HepG2 (cell line): ENCODE measurements at regions not wholly inside any gene's neighbourhood (a gene's known extent, or its start where the extent isn't known, plus 50 kb on each side); places are given as distances from the start of the nearest gene placed in this dataset.

ENCODE experiments used
- ATAC-seq: fragments of 200-7000 bp; cut with Tn5 transposase; 3 replicates; pipeline ENCODE4 v1.9.1; 2020; ENCODE audit warnings: mild to moderate bottlenecking, moderate library complexity
- BruUV-seq: library from RNA; stranded (reverse); fragments of 400-500 nt; replicated peaks from 2 replicates; lab custom pipeline; 2021; lab: Mats Ljungman, UMichigan
- CTCF ChIA-PET: fragments of 300-600 bp; formaldehyde crosslinking; extraction: SDS; loops from one replicate; lab custom pipeline; 2021; ENCODE audit warnings: low total read pairs, inconsistent platforms, low intra/inter-chr PET ratio; lab: Yijun Ruan, JAX
- POLR2A ChIA-PET: fragments of 350-600 bp; sonication (Branson Sonifier 250); formaldehyde crosslinking; loops from one replicate; lab custom pipeline; 2020; ENCODE audit warnings: antibody characterized with exemption, inconsistent platforms; lab: Yijun Ruan, JAX
- DNase-seq: peaks from one replicate; pipeline ENCODE4 v3.0.0-alpha.2; 2015; ENCODE audit warnings: low spot score
- FAIRE-seq: peaks from 3 replicates; lab custom pipeline; 2011; peaks lifted over from hg19 to GRCh38; lab: Jason Lieb, UNC
- H2AFZ ChIP-seq: one replicate; pipeline ENCODE4 v1.6.1; 2011; ENCODE audit warnings: low read length, inconsistent platforms
- H3K27ac ChIP-seq: fragments of 300-600 bp; 3 replicates; pipeline ENCODE4 v1.8.0; 2011; ENCODE audit warnings: mixed run types, mild to moderate bottlenecking, mixed read lengths, low read length, inconsistent platforms; ENCODE audit not compliant: insufficient read depth; ENCODE audit errors: extremely low read length
- H3K27me3 ChIP-seq, 2 experiments: fragments of 200-600 bp in 1 of 2; 2 replicates in 1 of 2; 3 replicates in 1 of 2; pipeline versions ENCODE4 v1.6.0 to v1.8.0; 2011; ENCODE audit warnings: low read length in 2 of 2, mild to moderate bottlenecking in 2 of 2, moderate library complexity in 2 of 2, inconsistent platforms in 1 of 2; ENCODE audit not compliant: insufficient read depth in 2 of 2, control insufficient read depth in 1 of 2
- H3K36me3 ChIP-seq, 2 experiments: fragments of 200-600 bp in 1 of 2; replicated peaks in 1 of 2; 2 replicates in 1 of 2; 3 replicates in 1 of 2; pipeline versions ENCODE4 v1.5.1 to v1.8.0; 2011; ENCODE audit warnings: low read length in 2 of 2, inconsistent platforms in 1 of 2; ENCODE audit not compliant: insufficient read depth in 2 of 2, control insufficient read depth in 1 of 2
- H3K4me1 ChIP-seq: 2 replicates; pipeline ENCODE4 v1.5.1; 2012; ENCODE audit warnings: low read length, inconsistent platforms; ENCODE audit not compliant: insufficient read depth
- H3K4me2 ChIP-seq: 2 replicates; pipeline ENCODE4 v1.6.0; 2011; ENCODE audit warnings: low read depth, low read length, inconsistent platforms
- H3K4me3 ChIP-seq, 3 experiments: fragments of 200-600 bp in 1 of 3; sonication (generic), shearing (Covaris generic) in 1 of 3; replicated peaks in 1 of 3; 2 replicates each; pipeline ENCODE4 v1.5.1; 2011 to 2016; ENCODE audit warnings: low read length in 3 of 3, inconsistent platforms in 2 of 3, low read depth in 2 of 3, mild to moderate bottlenecking in 2 of 3, control low read depth in 1 of 3, mixed read lengths in 1 of 3; ENCODE audit not compliant: insufficient read depth in 1 of 3
- H3K79me2 ChIP-seq: one replicate; pipeline ENCODE4 v1.6.1; 2011; ENCODE audit warnings: low read length, inconsistent platforms; ENCODE audit not compliant: insufficient read depth
- H3K9ac ChIP-seq: 2 replicates; pipeline ENCODE4 v1.6.0; 2011; ENCODE audit warnings: mild to moderate bottlenecking, low read depth, low read length, inconsistent platforms; ENCODE audit not compliant: insufficient read depth
- H3K9me3 ChIP-seq: 2 replicates; pipeline ENCODE4 v1.5.1; 2012; ENCODE audit warnings: mild to moderate bottlenecking, low read length
- H4K20me1 ChIP-seq: 2 replicates; pipeline ENCODE4 v1.6.0; 2011; ENCODE audit warnings: inconsistent platforms, mild to moderate bottlenecking, low read length, moderate library complexity; ENCODE audit not compliant: insufficient read depth
- ATAD3A ChIP-seq: sonication (generic); formaldehyde crosslinking; IDR thresholded peaks from 2 replicates; pipeline ENCODE4 v1.4.0; 2020; ENCODE audit warnings: missing genetic modification reagents
- CEBPG ChIP-seq: IDR thresholded peaks from 2 replicates; pipeline ENCODE4 v1.6.1; 2016
- FOXK1 ChIP-seq: sonication (generic); formaldehyde crosslinking; IDR thresholded peaks from 2 replicates; pipeline ENCODE4 v1.4.0; 2020; ENCODE audit warnings: low read depth, missing genetic modification reagents, borderline replicate concordance
- KLF6 ChIP-seq: IDR thresholded peaks from 2 replicates; pipeline ENCODE4 v1.8.0; 2016; ENCODE audit warnings: missing biosample characterization, missing genetic modification reagents
- MBNL3 ChIP-seq: fragments of 250-450 bp; sonication (Bioruptor Pico); conservative IDR thresholded peaks from 2 replicates; pipeline ENCODE4 v1.8.0; 2022; ENCODE audit warnings: mild to moderate bottlenecking, inconsistent platforms
- MEIS1 ChIP-seq: sonication (generic); formaldehyde crosslinking; IDR thresholded peaks from 2 replicates; pipeline ENCODE4 v1.9.0; 2021; ENCODE audit warnings: mild to moderate bottlenecking, missing genetic modification reagents, moderate library complexity, borderline replicate concordance
- NAIF1 ChIP-seq: sonication (generic); formaldehyde crosslinking; IDR thresholded peaks from 2 replicates; pipeline ENCODE4 v1.5.0; 2020; ENCODE audit warnings: mild to moderate bottlenecking, missing genetic modification reagents, borderline replicate concordance
- NR2F2 ChIP-seq: IDR thresholded peaks from 2 replicates; pipeline ENCODE4 v1.6.1; 2012; ENCODE audit warnings: low read depth, inconsistent platforms, borderline replicate concordance
- RARG ChIP-seq: sonication (generic); formaldehyde crosslinking; IDR thresholded peaks from 2 replicates; pipeline ENCODE4 v1.4.0; 2020; ENCODE audit warnings: low read depth, mild to moderate bottlenecking, missing genetic modification reagents
- SIX4 ChIP-seq: sonication (generic); formaldehyde crosslinking; IDR thresholded peaks from 2 replicates; pipeline ENCODE4 v1.4.0; 2020; ENCODE audit warnings: missing genetic modification reagents
- ZFP36L2 ChIP-seq: sonication (generic); formaldehyde crosslinking; IDR thresholded peaks from 2 replicates; pipeline ENCODE4 v1.4.0; 2020; ENCODE audit warnings: missing genetic modification reagents
- ZNF124 ChIP-seq: sonication (generic); formaldehyde crosslinking; IDR thresholded peaks from 2 replicates; pipeline ENCODE4 v1.4.0; 2020; ENCODE audit warnings: missing genetic modification reagents
- ZNF263 ChIP-seq: sonication (generic); formaldehyde crosslinking; IDR thresholded peaks from 2 replicates; pipeline ENCODE4 v1.4.0; 2020; ENCODE audit warnings: missing genetic modification reagents
- ZNF354B ChIP-seq: sonication (generic); formaldehyde crosslinking; IDR thresholded peaks from 2 replicates; pipeline ENCODE4 v1.8.0; 2022; ENCODE audit warnings: mild to moderate bottlenecking, missing genetic modification reagents
- ZNF549 ChIP-seq: sonication (generic); formaldehyde crosslinking; IDR thresholded peaks from 2 replicates; pipeline ENCODE4 v1.5.0; 2020; ENCODE audit warnings: missing genetic modification reagents
- ZNF709 ChIP-seq: sonication (generic); formaldehyde crosslinking; IDR thresholded peaks from 2 replicates; pipeline ENCODE4 v1.5.0; 2020; ENCODE audit warnings: mild to moderate bottlenecking, missing genetic modification reagents
- WGBS: methylation state at CpG from one replicate; pipeline ENCODE4 v1.1.6; 2017; ENCODE audit warnings: low lambda C conversion rate; 5-methylcytosine and 5-hydroxymethylcytosine counted together
- in situ Hi-C: cut with HindIII; loops from 2 replicates; pipeline ENCODE4 v1.10.0; 2017; ENCODE audit warnings: low pct_unique_long_range_greater_than_20kb; ENCODE audit not compliant: extremely low pct_ligation_motif_present
- intact Hi-C: fragments of 100-400 bp; cut with micrococcal nuclease; formaldehyde crosslinking; loops from one replicate; pipeline ENCODE4 v1.10.0; 2022; ENCODE audit not compliant: unreplicated experiment
- TF ChIP-seq, protein P1 (sequence below): sonication (generic); formaldehyde crosslinking; IDR thresholded peaks from one replicate; pipeline ENCODE4 v1.5.1; 2020; ENCODE audit warnings: mild to moderate bottlenecking, missing genetic modification reagents; ENCODE audit errors: not compliant biosample characterization
- TF ChIP-seq, protein P2 (sequence below): sonication (generic); formaldehyde crosslinking; IDR thresholded peaks from 2 replicates; pipeline ENCODE4 v1.5.1; 2020; ENCODE audit warnings: mild to moderate bottlenecking, moderate library complexity, missing genetic modification reagents

DNA sequence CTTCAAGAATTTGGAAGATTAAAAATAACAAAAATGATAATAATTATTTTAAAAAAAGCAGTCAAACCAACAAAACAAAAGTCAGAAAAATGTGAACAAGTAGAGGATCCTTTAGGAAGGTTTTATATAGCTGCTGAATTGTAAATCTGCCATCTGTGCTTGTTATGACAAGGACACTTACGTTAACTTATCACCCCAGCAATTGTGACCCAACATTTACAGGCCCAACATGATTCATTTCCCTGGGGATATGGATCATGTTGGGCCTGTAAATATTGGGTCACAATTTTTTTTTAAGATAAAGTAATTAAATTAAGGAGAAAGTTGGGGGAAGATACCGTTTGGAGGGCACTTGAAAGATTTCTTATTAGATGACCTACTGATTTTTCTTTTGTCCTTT, 261.4 kb upstream of the HABP2 start (continued):
- TF ChIP-seq CEBPG (no peak), KLF6 (no peak)

DNA sequence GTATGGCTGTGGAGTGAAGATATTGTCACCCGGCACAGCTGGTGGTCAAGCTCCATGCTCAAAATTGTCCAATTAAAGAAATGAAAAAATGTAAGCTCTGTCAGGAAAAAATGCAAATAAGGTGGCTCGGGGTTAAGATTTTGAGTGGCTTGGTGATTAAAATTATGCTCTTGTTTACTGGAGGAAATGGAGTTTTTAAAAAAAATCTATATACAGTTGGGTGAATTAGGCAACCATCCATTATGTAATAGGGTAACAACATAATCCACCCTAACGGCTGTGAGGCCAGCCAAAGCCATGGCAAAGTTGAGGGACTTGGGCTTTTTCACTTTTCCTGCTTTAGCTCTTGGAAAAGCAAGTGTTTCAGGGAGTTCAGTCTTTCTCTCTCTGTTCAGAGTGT, 260.8 kb upstream of the HABP2 start:
- Histone ChIP-seq H3K27me3 (no peaks in the 10 kb centered on the region; a peak in 1 of 5 replicates), H3K27ac (no peak overlapping the region), H3K4me2 (no peak overlapping the region), H3K36me3 (no peaks in the 10 kb centered on the region), H3K9me3 (no peaks in the 10 kb centered on the region), H3K79me2 (no peaks in the 10 kb centered on the region), H3K9ac (no peak overlapping the region), H3K4me1 (no peaks in the 10 kb centered on the region), H3K4me3 (no peak overlapping the region), H2AFZ (no peak overlapping the region), H4K20me1 (no peaks in the 10 kb centered on the region)
- WGBS: 28% methylated on average over 3 of the region's 3 CpGs
- in situ Hi-C loops: no loop called here
- intact Hi-C loops: no loop called here
- POLR2A ChIA-PET: no interaction called here
- TF ChIP-seq ATAD3A (CRISPR knock-in tag) (no peak), MEIS1 (CRISPR knock-in tag) (no peak), ZNF124 (CRISPR knock-in tag) (no peak), ZFP36L2 (no peak), ZNF354B (CRISPR knock-in tag) (no peak), ZNF263 (no peak), RARG (CRISPR knock-in tag) (no peak), FOXK1 (CRISPR knock-in tag) (no peak), ZNF709 (CRISPR knock-in tag) (no peak), ZNF549 (CRISPR knock-in tag) (no peak), MBNL3 (CRISPR knock-in tag) (no peak), NAIF1 (no peak), NR2F2 (no peak), SIX4 (CRISPR knock-in tag) (no peak)
- TF ChIP-seq, protein P1, sequence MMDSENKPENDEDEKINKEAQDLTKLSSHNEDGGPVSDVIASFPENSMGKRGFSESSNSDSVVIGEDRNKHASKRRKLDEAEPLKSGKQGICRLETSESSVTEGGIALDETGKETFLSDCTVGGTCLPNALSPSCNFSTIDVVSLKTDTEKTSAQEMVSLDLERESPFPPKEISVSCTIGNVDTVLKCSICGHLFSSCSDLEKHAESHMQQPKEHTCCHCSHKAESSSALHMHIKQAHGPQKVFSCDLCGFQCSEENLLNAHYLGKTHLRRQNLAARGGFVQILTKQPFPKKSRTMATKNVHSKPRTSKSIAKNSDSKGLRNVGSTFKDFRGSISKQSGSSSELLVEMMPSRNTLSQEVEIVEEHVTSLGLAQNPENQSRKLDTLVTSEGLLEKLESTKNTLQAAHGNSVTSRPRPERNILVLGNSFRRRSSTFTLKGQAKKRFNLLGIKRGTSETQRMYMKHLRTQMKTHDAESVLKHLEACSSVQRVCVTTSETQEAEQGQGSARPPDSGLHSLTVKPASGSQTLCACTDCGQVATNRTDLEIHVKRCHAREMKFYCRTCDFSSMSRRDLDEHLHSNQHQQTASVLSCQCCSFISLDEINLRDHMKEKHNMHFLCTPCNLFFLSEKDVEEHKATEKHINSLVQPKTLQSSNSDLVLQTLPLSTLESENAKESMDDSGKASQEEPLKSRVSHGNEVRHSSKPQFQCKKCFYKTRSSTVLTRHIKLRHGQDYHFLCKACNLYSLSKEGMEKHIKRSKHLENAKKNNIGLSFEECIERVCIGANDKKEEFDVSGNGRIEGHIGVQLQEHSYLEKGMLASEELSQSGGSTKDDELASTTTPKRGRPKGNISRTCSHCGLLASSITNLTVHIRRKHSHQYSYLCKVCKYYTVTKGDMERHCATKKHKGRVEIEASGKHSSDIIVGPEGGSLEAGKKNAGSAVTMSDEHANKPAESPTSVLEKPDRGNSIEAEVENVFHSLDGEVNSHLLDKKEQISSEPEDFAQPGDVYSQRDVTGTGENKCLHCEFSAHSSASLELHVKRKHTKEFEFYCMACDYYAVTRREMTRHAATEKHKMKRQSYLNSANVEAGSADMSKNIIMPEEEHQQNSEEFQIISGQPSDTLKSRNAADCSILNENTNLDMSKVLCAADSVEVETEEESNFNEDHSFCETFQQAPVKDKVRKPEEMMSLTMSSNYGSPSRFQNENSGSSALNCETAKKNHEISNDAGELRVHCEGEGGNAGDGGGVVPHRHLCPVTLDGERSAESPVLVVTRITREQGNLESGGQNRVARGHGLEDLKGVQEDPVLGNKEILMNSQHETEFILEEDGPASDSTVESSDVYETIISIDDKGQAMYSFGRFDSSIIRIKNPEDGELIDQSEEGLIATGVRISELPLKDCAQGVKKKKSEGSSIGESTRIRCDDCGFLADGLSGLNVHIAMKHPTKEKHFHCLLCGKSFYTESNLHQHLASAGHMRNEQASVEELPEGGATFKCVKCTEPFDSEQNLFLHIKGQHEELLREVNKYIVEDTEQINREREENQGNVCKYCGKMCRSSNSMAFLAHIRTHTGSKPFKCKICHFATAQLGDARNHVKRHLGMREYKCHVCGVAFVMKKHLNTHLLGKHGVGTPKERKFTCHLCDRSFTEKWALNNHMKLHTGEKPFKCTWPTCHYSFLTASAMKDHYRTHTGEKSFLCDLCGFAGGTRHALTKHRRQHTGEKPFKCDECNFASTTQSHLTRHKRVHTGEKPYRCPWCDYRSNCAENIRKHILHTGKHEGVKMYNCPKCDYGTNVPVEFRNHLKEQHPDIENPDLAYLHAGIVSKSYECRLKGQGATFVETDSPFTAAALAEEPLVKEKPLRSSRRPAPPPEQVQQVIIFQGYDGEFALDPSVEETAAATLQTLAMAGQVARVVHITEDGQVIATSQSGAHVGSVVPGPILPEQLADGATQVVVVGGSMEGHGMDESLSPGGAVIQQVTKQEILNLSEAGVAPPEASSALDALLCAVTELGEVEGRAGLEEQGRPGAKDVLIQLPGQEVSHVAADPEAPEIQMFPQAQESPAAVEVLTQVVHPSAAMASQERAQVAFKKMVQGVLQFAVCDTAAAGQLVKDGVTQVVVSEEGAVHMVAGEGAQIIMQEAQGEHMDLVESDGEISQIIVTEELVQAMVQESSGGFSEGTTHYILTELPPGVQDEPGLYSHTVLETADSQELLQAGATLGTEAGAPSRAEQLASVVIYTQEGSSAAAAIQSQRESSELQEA (CRISPR knock-in tag): no peak
- TF ChIP-seq, protein P2, sequence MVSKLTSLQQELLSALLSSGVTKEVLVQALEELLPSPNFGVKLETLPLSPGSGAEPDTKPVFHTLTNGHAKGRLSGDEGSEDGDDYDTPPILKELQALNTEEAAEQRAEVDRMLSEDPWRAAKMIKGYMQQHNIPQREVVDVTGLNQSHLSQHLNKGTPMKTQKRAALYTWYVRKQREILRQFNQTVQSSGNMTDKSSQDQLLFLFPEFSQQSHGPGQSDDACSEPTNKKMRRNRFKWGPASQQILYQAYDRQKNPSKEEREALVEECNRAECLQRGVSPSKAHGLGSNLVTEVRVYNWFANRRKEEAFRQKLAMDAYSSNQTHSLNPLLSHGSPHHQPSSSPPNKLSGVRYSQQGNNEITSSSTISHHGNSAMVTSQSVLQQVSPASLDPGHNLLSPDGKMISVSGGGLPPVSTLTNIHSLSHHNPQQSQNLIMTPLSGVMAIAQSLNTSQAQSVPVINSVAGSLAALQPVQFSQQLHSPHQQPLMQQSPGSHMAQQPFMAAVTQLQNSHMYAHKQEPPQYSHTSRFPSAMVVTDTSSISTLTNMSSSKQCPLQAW: no peak
- no peak for FAIRE-seq
- no TSS peak for BruUV-seq
- no peak for DNase-seq
- CTCF ChIA-PET: no interaction called here
- no peak for ATAC-seq
